Skeletal muscle tissue (tissue), 3 donors: ENCODE measurements at regions not wholly inside any gene's neighbourhood (a gene's known extent, or its start where the extent isn't known, plus 50 kb on each side); places are given as distances from the start of the nearest gene placed in this dataset.
"Not testable (repeated sequence)": the region's sequence is repeated elsewhere in the genome, so short reads cannot be mapped to it uniquely, and the experiment has no call there.

ENCODE experiments used
- H3K27ac ChIP-seq: one replicate; pipeline ENCODE4 v1.7.0; 2013; ENCODE audit warnings: mild to moderate bottlenecking, low read depth, low read length, inconsistent platforms
- H3K27me3 ChIP-seq, 3 donors: one replicate each; pipeline ENCODE4 v1.7.0; 2013; ENCODE audit warnings: low read length in 3 of 3; ENCODE audit not compliant: control insufficient read depth in 3 of 3, insufficient read depth in 3 of 3
- H3K36me3 ChIP-seq, 3 donors: one replicate each; pipeline ENCODE4 v1.7.0; 2013; ENCODE audit warnings: low read length in 3 of 3; ENCODE audit not compliant: control insufficient read depth in 3 of 3, insufficient read depth in 3 of 3
- H3K4me1 ChIP-seq, 3 donors: one replicate each; pipeline ENCODE4 v1.7.0; 2013; ENCODE audit warnings: low read length in 3 of 3, mild to moderate bottlenecking in 3 of 3; ENCODE audit not compliant: control insufficient read depth in 3 of 3, insufficient read depth in 3 of 3
- H3K4me3 ChIP-seq, 3 donors: one replicate each; pipeline ENCODE4 v1.7.0; 2013; ENCODE audit warnings: low read length in 3 of 3
- H3K9ac ChIP-seq, 3 donors: one replicate each; pipeline ENCODE4 v1.7.0; 2013; ENCODE audit warnings: low read length in 3 of 3, mild to moderate bottlenecking in 3 of 3, moderate library complexity in 2 of 3, low read depth in 1 of 3
- H3K9me3 ChIP-seq, 3 donors: one replicate each; pipeline ENCODE4 v1.7.0; 2013; ENCODE audit warnings: low read length in 3 of 3; ENCODE audit not compliant: control insufficient read depth in 3 of 3
- donor health status: Osteomylitis.

DNA sequence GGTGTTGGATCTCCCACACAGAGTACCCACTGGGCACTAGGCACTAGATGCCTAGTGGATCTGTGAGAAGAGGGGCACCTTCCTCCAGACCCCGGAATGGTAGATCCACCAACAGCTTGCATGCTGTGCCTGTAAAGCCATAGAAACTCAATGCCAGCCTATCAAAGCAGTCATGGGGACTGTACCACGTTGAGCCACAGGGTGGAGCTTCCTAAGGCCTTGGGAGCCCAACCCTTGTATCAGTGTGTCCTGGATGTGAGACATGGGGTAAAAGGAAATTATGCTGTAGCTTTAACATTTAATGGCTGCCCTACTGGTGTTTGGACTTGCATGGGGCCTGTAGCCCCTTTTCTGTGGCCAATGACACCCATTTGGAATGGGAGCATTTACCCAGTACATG lies 1024.9 kb downstream of the TMEM121 start:
- Histone ChIP-seq H3K4me3 (no peak overlapping the region), H3K9ac (no peak overlapping the region), H3K4me1 (no peaks in the 10 kb centered on the region), H3K27me3 (no peaks in the 10 kb centered on the region), H3K27ac (no peak overlapping the region), H3K36me3 (no peaks in the 10 kb centered on the region), H3K9me3 (no peaks in the 10 kb centered on the region)

DNA sequence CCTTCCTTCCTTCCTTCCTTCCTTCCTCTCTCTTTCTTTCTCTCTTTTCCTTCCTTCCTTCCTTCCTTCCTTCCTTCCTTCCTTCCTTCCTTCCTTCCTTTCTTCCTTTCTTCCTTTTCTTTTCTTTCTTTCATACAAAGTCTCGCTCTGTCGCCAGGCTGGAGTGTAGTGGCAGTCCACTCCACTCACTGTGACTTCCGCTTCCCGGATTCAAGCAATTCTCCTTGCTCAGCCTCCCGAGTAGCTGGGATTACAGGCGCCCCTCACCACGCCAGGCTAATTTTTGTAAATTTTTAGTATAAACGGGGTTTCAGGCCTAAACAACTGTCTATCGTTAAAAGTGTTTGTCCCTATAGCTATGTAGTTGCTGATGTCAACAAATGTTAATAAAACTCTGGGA lies 1029.8 kb downstream of the TMEM121 start:
- not testable (repeated sequence) for H3K4me1 ChIP-seq, H3K9me3 ChIP-seq, H3K27me3 ChIP-seq, H3K27ac ChIP-seq, H3K4me3 ChIP-seq, H3K36me3 ChIP-seq, H3K9ac ChIP-seq

DNA sequence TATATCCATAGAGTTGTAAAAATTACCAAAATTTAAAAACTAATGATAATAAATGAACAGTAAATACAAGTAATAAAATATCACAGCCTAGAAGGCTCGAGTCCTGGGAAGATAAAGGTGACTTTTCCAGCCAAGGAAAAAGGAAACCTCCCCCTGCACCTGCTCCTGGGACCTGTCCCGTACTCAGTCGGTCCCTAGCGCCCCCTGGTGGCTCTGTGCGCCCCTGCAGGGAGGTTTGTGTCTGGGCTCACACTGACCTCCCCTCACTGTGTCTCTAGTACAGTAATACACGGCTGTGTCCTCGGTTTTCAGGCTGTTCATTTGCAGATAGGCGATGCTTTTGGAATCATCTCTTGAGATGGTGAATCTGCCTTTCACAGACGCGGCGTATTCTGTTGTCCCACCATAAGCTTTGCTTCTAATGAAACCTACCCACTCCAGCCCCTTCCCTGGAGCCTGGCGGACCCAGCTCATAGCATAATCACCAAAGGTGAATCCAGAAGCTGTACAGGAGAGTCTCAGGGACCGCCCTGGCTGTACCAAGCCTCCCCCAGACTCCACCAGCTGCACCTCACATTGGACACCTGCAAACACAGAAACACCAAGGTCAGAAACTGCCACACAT lies 1030.4 kb downstream of the TMEM121 start:
- no peak overlapping the region for H3K27ac ChIP-seq
- peaks cover 0 to 3% (median 0%) of the 10 kb centered on the region in 3 donors for H3K27me3 ChIP-seq
- no peaks in the 10 kb centered on the region for H3K36me3 ChIP-seq
- no peaks in the 10 kb centered on the region for H3K9me3 ChIP-seq
- H3K4me1 ChIP-seq: no peaks in the 10 kb centered on the region
- H3K9ac ChIP-seq: no peak overlapping the region
- no peak overlapping the region for H3K4me3 ChIP-seq

DNA sequence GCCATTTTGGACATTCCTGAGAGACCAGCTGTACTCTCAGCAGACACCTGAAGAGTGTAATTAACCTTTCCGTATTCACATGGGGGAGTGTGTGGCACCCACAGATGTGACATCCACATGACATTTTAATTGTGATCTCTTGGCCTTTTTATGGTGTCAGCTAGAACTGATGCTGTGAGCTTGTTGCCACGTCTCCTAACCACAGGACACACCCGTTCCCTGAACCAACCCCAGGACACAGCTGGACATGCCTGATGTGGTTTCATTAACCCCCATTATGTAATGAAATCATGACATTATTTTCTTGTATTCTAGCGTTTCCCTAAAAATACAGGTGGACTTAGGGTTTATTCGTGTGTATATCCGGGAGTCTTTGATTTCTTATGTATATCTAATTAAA lies 1036.1 kb downstream of the TMEM121 start:
- no peaks in the 10 kb centered on the region for H3K9me3 ChIP-seq
- peaks cover 0 to 3% (median 0%) of the 10 kb centered on the region in 3 donors for H3K27me3 ChIP-seq
- H3K4me1 ChIP-seq: no peaks in the 10 kb centered on the region
- no peak overlapping the region for H3K27ac ChIP-seq
- no peak overlapping the region for H3K4me3 ChIP-seq
- H3K9ac ChIP-seq: no peak overlapping the region
- H3K36me3 ChIP-seq: no peaks in the 10 kb centered on the region

DNA sequence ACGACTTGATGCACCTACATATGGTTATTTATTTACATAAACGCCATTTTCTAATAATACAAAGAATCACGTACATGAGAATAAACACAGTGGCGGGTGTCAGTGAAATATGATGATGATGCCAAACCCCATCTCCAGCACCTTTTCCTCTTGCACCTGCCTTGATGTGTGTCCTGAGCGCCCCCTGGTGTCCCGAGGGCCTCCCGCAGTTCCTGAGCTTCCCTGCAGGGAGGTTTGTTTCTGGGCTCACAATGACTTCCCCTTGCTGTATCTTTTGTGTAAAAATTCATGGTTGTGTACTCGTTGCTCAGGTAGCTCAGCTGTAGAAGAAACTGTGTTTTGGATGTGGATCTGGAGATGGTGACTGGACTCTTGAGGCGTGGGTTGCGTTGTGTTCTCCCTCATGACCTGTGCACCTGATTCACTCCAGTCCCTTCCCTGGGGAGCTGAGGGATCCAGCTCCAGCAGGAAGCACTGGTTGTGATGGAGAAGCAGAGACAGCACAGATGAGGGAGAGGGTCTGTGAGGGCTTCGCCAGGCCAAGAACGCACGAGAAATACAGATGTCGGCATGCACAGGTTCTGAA lies 1037.8 kb downstream of the TMEM121 start:
- H3K27ac ChIP-seq: no peak overlapping the region
- no peak overlapping the region for H3K9ac ChIP-seq
- no peaks in the 10 kb centered on the region for H3K36me3 ChIP-seq
- H3K4me1 ChIP-seq: no peaks in the 10 kb centered on the region
- no peaks in the 10 kb centered on the region for H3K9me3 ChIP-seq
- H3K27me3 ChIP-seq: no peaks in the 10 kb centered on the region
- no peak overlapping the region for H3K4me3 ChIP-seq

DNA sequence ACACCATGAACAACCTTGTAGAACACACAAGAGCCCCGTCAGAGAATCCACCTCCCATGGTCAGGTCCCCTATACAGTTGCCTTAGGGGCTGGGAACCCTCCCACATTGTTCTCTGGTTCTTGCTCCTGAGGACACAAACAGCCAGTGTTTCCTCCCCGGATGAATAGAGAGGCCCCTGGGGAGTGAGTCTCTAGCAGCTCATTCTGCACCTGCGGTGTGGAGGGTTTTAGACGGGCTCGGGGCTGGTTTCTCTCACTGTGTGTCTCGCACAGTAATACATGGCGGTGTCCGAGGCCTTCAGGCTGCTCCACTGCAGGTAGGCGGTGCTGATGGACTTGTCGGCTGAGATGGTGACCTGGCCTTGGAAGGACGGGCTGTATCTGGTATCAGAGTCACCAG lies 1052.1 kb downstream of the TMEM121 start:
- H3K36me3 ChIP-seq: no peaks in the 10 kb centered on the region
- no peak overlapping the region for H3K4me3 ChIP-seq
- peaks cover 0 to 3% (median 2%) of the 10 kb centered on the region in 3 donors for H3K27me3 ChIP-seq
- H3K4me1 ChIP-seq: no peaks in the 10 kb centered on the region
- no peak overlapping the region for H3K9ac ChIP-seq
- H3K9me3 ChIP-seq: no peaks in the 10 kb centered on the region
- H3K27ac ChIP-seq: no peak overlapping the region

DNA sequence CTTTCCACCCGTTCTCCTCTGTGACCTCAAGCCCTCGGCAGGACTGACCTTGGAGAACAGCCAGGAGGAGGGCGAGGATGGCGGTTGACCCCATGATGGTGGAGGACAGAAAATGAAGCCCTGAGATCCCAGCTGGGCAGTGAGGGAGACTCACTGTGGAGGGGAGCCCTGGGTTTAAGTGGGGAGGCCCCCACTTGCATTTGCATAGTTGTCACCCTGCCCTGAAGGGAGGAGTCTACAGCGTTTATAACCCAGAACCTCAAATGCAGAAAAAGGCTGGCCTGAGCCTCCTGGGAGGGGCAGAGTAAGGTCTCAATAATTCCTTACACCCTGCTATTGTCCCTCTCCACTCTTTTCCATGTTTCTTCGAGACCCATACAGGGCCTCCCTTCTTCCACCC lies 1052.7 kb downstream of the TMEM121 start:
- no peak overlapping the region for H3K9ac ChIP-seq
- H3K27me3 ChIP-seq: peaks cover 0 to 3% (median 2%) of the 10 kb centered on the region in 3 donors
- H3K36me3 ChIP-seq: no peaks in the 10 kb centered on the region
- H3K4me1 ChIP-seq: no peaks in the 10 kb centered on the region
- H3K4me3 ChIP-seq: no peak overlapping the region
- no peaks in the 10 kb centered on the region for H3K9me3 ChIP-seq
- no peak overlapping the region for H3K27ac ChIP-seq

DNA sequence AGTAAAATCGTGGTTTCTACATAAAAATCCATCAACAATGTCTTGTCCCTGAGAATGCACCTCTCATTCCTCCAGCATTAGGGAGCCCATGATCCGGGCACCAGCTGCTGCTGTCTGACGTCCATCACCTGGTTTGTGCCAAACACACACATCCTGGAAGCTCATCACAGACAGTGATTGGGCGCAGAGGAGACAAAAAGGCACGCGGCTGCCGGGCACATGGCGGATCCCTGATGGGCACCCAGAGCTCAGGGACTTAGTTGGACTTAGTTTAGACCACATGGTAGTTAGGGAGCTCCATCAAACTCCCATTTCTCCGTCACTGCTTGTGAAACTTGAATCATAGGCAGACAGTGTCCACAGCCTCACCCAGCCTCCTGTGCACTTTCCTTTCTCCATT lies 1059.3 kb downstream of the TMEM121 start:
- H3K27ac ChIP-seq: no peak overlapping the region
- no peaks in the 10 kb centered on the region for H3K9me3 ChIP-seq
- H3K36me3 ChIP-seq: no peaks in the 10 kb centered on the region
- no peak overlapping the region for H3K4me3 ChIP-seq
- H3K27me3 ChIP-seq: peaks cover 0 to 7% (median 4%) of the 10 kb centered on the region in 3 donors
- no peak overlapping the region for H3K9ac ChIP-seq
- H3K4me1 ChIP-seq: no peaks in the 10 kb centered on the region

DNA sequence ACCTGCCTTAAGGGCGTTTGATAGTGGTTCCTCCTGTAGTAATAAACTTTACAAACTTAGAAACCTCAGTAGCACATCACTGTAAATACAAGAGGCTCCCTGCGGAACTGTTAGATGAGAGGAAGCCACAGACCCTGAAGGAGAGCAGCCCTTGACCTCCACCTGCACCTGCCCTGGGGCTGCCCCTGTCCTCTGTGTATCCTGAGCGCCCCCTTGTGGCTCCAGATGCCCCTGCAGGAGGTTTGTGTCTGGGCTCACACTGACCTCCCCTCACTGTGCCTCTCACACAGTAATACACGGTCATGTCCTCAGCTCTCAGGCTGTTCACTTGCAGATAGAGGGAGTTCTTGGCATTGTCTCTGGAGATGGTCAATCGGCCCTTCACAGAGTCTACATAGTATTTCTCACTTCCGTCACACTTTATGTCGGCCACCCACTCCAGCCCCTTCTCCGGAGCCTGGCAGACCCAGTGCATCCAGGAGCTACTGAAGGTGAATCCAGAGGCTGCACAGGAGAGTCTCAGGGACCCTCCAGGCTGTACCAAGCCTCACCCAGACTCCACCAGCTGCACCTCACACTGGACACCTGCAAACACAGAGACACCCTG lies 1059.8 kb downstream of the TMEM121 start:
- no peaks in the 10 kb centered on the region for H3K9me3 ChIP-seq
- no peak overlapping the region for H3K27ac ChIP-seq
- H3K36me3 ChIP-seq: no peaks in the 10 kb centered on the region
- no peak overlapping the region for H3K4me3 ChIP-seq
- H3K9ac ChIP-seq: no peak overlapping the region
- H3K4me1 ChIP-seq: no peaks in the 10 kb centered on the region
- peaks cover 0 to 7% (median 4%) of the 10 kb centered on the region in 3 donors for H3K27me3 ChIP-seq

DNA sequence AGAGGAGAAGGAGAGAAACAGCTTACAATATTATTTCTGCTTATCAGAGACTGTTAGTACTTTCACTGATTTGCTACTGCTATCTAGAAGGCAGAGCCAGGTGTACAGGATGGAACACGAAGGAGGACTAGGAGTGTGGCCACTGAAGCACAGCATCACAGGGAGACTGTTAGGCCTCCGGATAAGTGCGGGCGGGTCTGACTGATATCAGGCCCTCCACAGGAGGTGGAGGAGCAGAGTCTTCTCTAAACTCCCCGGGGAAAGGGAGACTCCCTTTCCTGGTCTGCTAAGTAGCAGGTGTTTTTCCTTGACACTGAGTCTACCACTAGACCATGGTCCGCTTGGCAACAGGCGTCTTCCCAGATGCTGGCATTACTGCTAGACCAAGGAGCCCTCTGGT lies 1065.2 kb downstream of the TMEM121 start:
- not testable (repeated sequence) for H3K9ac ChIP-seq, H3K36me3 ChIP-seq, H3K4me1 ChIP-seq, H3K4me3 ChIP-seq, H3K27ac ChIP-seq, H3K27me3 ChIP-seq, H3K9me3 ChIP-seq
